Activated effector memory CD4-positive, alpha-beta T cell treated with Interleukin-2 at 50 U/mL for 16 hours (primary cell): ENCODE measurements at regions not wholly inside any gene's neighbourhood (a gene's known extent, or its start where the extent isn't known, plus 50 kb on each side); places are given as distances from the start of the nearest gene placed in this dataset.

Experiments used
- DNase-seq: peaks from one replicate; pipeline ENCODE4 v3.0.0-alpha.2; 2020

GRCh38 chr3:177516158-177517011 lies 319.1 kb upstream of the TBL1XR1 start:
- DNase-seq: no peak

GRCh38 chr3:177517906-177518305 lies 320.6 kb upstream of the TBL1XR1 start:
- DNase-seq: no peak

GRCh38 chr3:177519588-177519987 lies 322.3 kb upstream of the TBL1XR1 start:
- DNase-seq: no peak

GRCh38 chr3:177521305-177521704 lies 324.0 kb upstream of the TBL1XR1 start:
- no peak for DNase-seq

- DNase-seq: no peak
These were observed 324.8 kb upstream of the TBL1XR1 start for GRCh38 chr3:177522051-177522450.

GRCh38 chr3:177523067-177523675 lies 325.9 kb upstream of the TBL1XR1 start:
- no peak for DNase-seq

- no peak for DNase-seq
These were observed 326.7 kb upstream of the TBL1XR1 start for GRCh38 chr3:177523872-177524438.

GRCh38 chr3:177524742-177525141 lies 327.5 kb upstream of the TBL1XR1 start:
- no peak for DNase-seq

- DNase-seq: no peak
These were observed 328.1 kb upstream of the TBL1XR1 start for GRCh38 chr3:177525414-177525813.

GRCh38 chr3:177525987-177526712 lies 328.9 kb upstream of the TBL1XR1 start:
- DNase-seq: no peak

- DNase-seq: no peak
These were observed 329.9 kb upstream of the TBL1XR1 start for GRCh38 chr3:177527182-177527581.

GRCh38 chr3:177528306-177529070 lies 331.2 kb upstream of the TBL1XR1 start:
- no peak for DNase-seq

GRCh38 chr3:177529071-177529550 lies 331.8 kb upstream of the TBL1XR1 start:
- no peak for DNase-seq

GRCh38 chr3:177529716-177530335 lies 332.5 kb upstream of the TBL1XR1 start:
- no peak for DNase-seq

- no peak for DNase-seq
These were observed 333.6 kb upstream of the TBL1XR1 start for GRCh38 chr3:177530908-177531307.

- no peak for DNase-seq
These were observed 339.6 kb upstream of the TBL1XR1 start for GRCh38 chr3:177536873-177537272.

GRCh38 chr3:177537612-177538011 lies 340.3 kb upstream of the TBL1XR1 start:
- DNase-seq: no peak

GRCh38 chr3:177538048-177538749 lies 340.9 kb upstream of the TBL1XR1 start:
- DNase-seq: no peak

GRCh38 chr3:177538750-177539730 lies 341.8 kb upstream of the TBL1XR1 start:
- DNase-seq: no peak

GRCh38 chr3:177541541-177541940 lies 344.3 kb upstream of the TBL1XR1 start:
- no peak for DNase-seq
